Muscle layer of duodenum (tissue), 2 donors: ENCODE measurements at regions not wholly inside any gene's neighbourhood (a gene's known extent, or its start where the extent isn't known, plus 50 kb on each side); places are given as distances from the start of the nearest gene placed in this dataset.
"Not testable (repeated sequence)": the region's sequence is repeated elsewhere in the genome, so short reads cannot be mapped to it uniquely, and the experiment has no call there.

ENCODE experiments used
- H3K27ac ChIP-seq: one replicate; pipeline ENCODE4 v1.7.0; 2013; ENCODE audit warnings: mild to moderate bottlenecking, low read length
- H3K27me3 ChIP-seq: one replicate; pipeline ENCODE4 v1.7.0; 2013; ENCODE audit warnings: low read depth, mild to moderate bottlenecking, control low read depth, low read length
- H3K36me3 ChIP-seq, 2 donors: one replicate each; pipeline ENCODE4 v1.7.0; 2013; ENCODE audit warnings: low read length in 2 of 2, control low read depth in 1 of 2, mild to moderate bottlenecking in 1 of 2; ENCODE audit not compliant: insufficient read depth in 2 of 2, control insufficient read depth in 1 of 2
- H3K4me1 ChIP-seq, 2 donors: one replicate each; pipeline ENCODE4 v1.7.0; 2013; ENCODE audit warnings: low read length in 2 of 2, mild to moderate bottlenecking in 2 of 2, control low read depth in 1 of 2, moderate library complexity in 1 of 2; ENCODE audit not compliant: insufficient read depth in 2 of 2, control insufficient read depth in 1 of 2
- H3K4me3 ChIP-seq, 2 donors: one replicate each; pipeline ENCODE4 v1.7.0; 2013; ENCODE audit warnings: low read length in 2 of 2, low read depth in 1 of 2, mild to moderate bottlenecking in 1 of 2
- H3K9me3 ChIP-seq, 2 donors: one replicate each; pipeline ENCODE4 v1.7.0; 2013; ENCODE audit warnings: low read length in 2 of 2, control low read depth in 1 of 2, mild to moderate bottlenecking in 1 of 2; ENCODE audit not compliant: control insufficient read depth in 1 of 2
- donor health status: healthy.

GRCh38 chr16:87028481-87029320 lies 288.5 kb downstream of the C16orf95 start:
- Histone ChIP-seq H3K27me3 (no peaks in the 10 kb centered on the region), H3K4me3 (no peak overlapping the region), H3K27ac (no peak overlapping the region), H3K9me3 (no peaks in the 10 kb centered on the region), H3K36me3 (no peaks in the 10 kb centered on the region), H3K4me1 (no peaks in the 10 kb centered on the region)

GRCh38 chr16:87032554-87032953 lies 284.6 kb downstream of the C16orf95 start:
- H3K4me3 ChIP-seq: no peak overlapping the region
- no peaks in the 10 kb centered on the region for H3K4me1 ChIP-seq
- no peaks in the 10 kb centered on the region for H3K36me3 ChIP-seq
- H3K27me3 ChIP-seq: no peaks in the 10 kb centered on the region
- H3K9me3 ChIP-seq: no peaks in the 10 kb centered on the region
- no peak overlapping the region for H3K27ac ChIP-seq

GRCh38 chr16:87033021-87033471 lies 284.1 kb downstream of the C16orf95 start:
- Histone ChIP-seq H3K36me3 (no peaks in the 10 kb centered on the region), H3K4me3 (no peak overlapping the region)

GRCh38 chr16:87033541-87034300 lies 283.5 kb downstream of the C16orf95 start:
- Histone ChIP-seq H3K27me3 (no peaks in the 10 kb centered on the region), H3K27ac (no peak overlapping the region), H3K9me3 (no peaks in the 10 kb centered on the region), H3K36me3 (no peaks in the 10 kb centered on the region), H3K4me1 (no peaks in the 10 kb centered on the region), H3K4me3 (no peak overlapping the region)

More at GRCh38 chr16:87033021-87033471, 284.1 kb downstream of the C16orf95 start:
- H3K4me1 ChIP-seq: no peaks in the 10 kb centered on the region
- H3K27ac ChIP-seq: no peak overlapping the region
- H3K27me3 ChIP-seq: no peaks in the 10 kb centered on the region
- H3K9me3 ChIP-seq: no peaks in the 10 kb centered on the region

- no peaks in the 10 kb centered on the region for H3K27me3 ChIP-seq
- H3K27ac ChIP-seq: no peak overlapping the region
- H3K4me3 ChIP-seq: no peak overlapping the region
- H3K4me1 ChIP-seq: no peaks in the 10 kb centered on the region
- no peaks in the 10 kb centered on the region for H3K9me3 ChIP-seq
- no peaks in the 10 kb centered on the region for H3K36me3 ChIP-seq
Observed at GRCh38 chr16:87034317-87034716, 282.9 kb downstream of the C16orf95 start.

- Histone ChIP-seq H3K9me3 (no peaks in the 10 kb centered on the region), H3K27me3 (no peaks in the 10 kb centered on the region), H3K27ac (no peak overlapping the region), H3K4me1 (no peaks in the 10 kb centered on the region), H3K36me3 (no peaks in the 10 kb centered on the region), H3K4me3 (no peak overlapping the region)
Observed at GRCh38 chr16:87035053-87035452, 282.1 kb downstream of the C16orf95 start.

- no peaks in the 10 kb centered on the region for H3K27me3 ChIP-seq
- H3K9me3 ChIP-seq: no peaks in the 10 kb centered on the region
- H3K4me1 ChIP-seq: no peaks in the 10 kb centered on the region
- H3K4me3 ChIP-seq: no peak overlapping the region
- H3K36me3 ChIP-seq: no peaks in the 10 kb centered on the region
- no peak overlapping the region for H3K27ac ChIP-seq
Observed at GRCh38 chr16:87037012-87037411, 280.2 kb downstream of the C16orf95 start.

GRCh38 chr16:87038528-87038927 lies 278.7 kb downstream of the C16orf95 start:
- H3K27ac ChIP-seq, H3K9me3 ChIP-seq, H3K36me3 ChIP-seq, H3K4me1 ChIP-seq, H3K4me3 ChIP-seq, H3K27me3 ChIP-seq: not testable (repeated sequence)

GRCh38 chr16:87040169-87041117 lies 276.7 kb downstream of the C16orf95 start:
- no peak overlapping the region for H3K4me3 ChIP-seq
- no peaks in the 10 kb centered on the region for H3K9me3 ChIP-seq
- H3K4me1 ChIP-seq: peaks cover 0 to 9% of the 10 kb centered on the region in 2 donors
- no peaks in the 10 kb centered on the region for H3K36me3 ChIP-seq
- no peak overlapping the region for H3K27ac ChIP-seq
- H3K27me3 ChIP-seq: no peaks in the 10 kb centered on the region

GRCh38 chr16:87041286-87041685 lies 275.9 kb downstream of the C16orf95 start:
- Histone ChIP-seq H3K27me3 (no peaks in the 10 kb centered on the region), H3K27ac (no peak overlapping the region), H3K36me3 (no peaks in the 10 kb centered on the region), H3K9me3 (no peaks in the 10 kb centered on the region), H3K4me1 (peaks cover 0 to 9% of the 10 kb centered on the region in 2 donors), H3K4me3 (no peak overlapping the region)
